GM10248 (cell line): ENCODE measurements at regions not wholly inside any gene's neighbourhood (a gene's known extent, or its start where the extent isn't known, plus 50 kb on each side); places are given as distances from the start of the nearest gene placed in this dataset.

ENCODE experiments used
- CTCF ChIA-PET: fragments of 300-600 bp; sonication (Branson Sonifier 250); formaldehyde crosslinking; extraction: SDS; loops from one replicate; lab custom pipeline; 2021; ENCODE audit warnings: antibody characterized with exemption; lab: Yijun Ruan, JAX
- POLR2A ChIA-PET: fragments of 350-650 bp; sonication (Branson Sonifier 250); formaldehyde crosslinking; extraction: SDS; loops from one replicate; lab custom pipeline; 2020; ENCODE audit warnings: antibody characterized with exemption; lab: Yijun Ruan, JAX
- DNase-seq: peaks from one replicate; pipeline ENCODE4 v3.0.0; 2012; ENCODE audit errors: extremely low spot score
- CTCF ChIP-seq: IDR thresholded peaks from 2 replicates; pipeline ENCODE4 v1.5.1; 2012; ENCODE audit warnings: mild to moderate bottlenecking, low read depth; ENCODE audit errors: extremely low read depth, missing control alignments, control extremely low read depth

- no peak for TF ChIP-seq CTCF
- POLR2A ChIA-PET: no interaction called here
- DNase-seq: no peak
- CTCF ChIA-PET: interaction anchor here (1.5 kb wide), 1 partner anchor 14 kb away, joined by 6 read pairs; no protein-coding TSS in a partner anchor
Measured at GRCh38 chr6:8794420-8794819, 359.1 kb upstream of the SLC35B3 start.

GRCh38 chr6:8789878-8790277, 354.5 kb upstream of the SLC35B3 start:
- ChIA-PET POLR2A (no interaction called here), CTCF (interaction anchor here (0.9 kb wide), 1 partner anchor 12 kb away, joined by 3 read pairs; no protein-coding TSS in a partner anchor)
- no peak for DNase-seq
- TF ChIP-seq CTCF: no peak

GRCh38 chr6:8785223-8785622, 349.9 kb upstream of the SLC35B3 start:
- ChIA-PET CTCF (no interaction called here), POLR2A (no interaction called here)
- DNase-seq: no peak
- TF ChIP-seq CTCF: no peak

GRCh38 chr6:8783191-8783590, 347.8 kb upstream of the SLC35B3 start:
- CTCF ChIA-PET: no interaction called here
- no peak for TF ChIP-seq CTCF
- POLR2A ChIA-PET: no interaction called here
- DNase-seq: no peak

DNA sequence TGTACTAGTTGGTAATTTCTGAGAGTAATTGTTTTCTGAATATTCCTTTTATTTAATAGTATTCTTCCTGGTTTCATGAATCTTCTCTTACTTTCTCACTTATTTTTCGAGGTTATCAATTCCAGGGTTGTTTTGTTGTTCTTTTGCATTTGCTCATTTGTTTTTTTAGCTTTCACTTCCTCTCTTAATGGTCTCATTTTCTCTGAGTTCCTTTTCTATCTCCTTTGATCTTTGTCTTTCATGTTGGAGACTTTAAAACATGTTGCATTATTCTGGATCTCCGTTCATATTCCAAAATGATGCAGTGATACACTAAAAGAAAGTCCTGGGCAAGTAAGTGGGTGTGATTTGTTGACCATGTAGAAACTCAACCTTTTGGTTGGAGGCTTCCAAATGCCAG, 345.3 kb upstream of the SLC35B3 start:
- TF ChIP-seq CTCF: no peak
- ChIA-PET POLR2A (no interaction called here), CTCF (no interaction called here)
- DNase-seq: peak; percentile 5

GRCh38 chr6:8764733-8765132, 329.4 kb upstream of the SLC35B3 start:
- no peak for TF ChIP-seq CTCF
- CTCF ChIA-PET: no interaction called here
- no peak for DNase-seq
- POLR2A ChIA-PET: no interaction called here

DNA sequence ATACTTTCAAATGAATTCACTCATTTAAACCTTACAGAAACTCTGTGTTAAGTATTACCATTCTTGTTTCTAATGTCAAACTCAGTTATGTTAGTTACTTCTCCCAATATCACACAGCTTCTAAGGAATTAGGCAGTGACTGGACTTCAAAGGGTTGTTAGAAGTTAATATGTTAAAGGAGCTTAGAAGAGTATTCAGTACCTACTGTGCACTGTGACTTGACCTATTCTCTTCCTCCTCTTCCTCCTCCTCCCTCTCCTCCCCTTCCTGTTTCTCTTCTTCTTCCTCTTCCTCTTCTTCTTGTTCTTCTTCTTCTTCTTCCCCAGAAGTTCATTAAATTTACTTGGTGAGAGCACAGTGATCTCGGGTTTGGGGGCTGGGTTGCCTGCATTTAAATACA, 325.6 kb upstream of the SLC35B3 start:
- CTCF ChIA-PET: no interaction called here
- TF ChIP-seq CTCF: no peak
- POLR2A ChIA-PET: no interaction called here
- no peak for DNase-seq
